DOHH2 (cell line): ENCODE measurements at regions not wholly inside any gene's neighbourhood (a gene's known extent, or its start where the extent isn't known, plus 50 kb on each side); places are given as distances from the start of the nearest gene placed in this dataset.
"Not testable (repeated sequence)": the region's sequence is repeated elsewhere in the genome, so short reads cannot be mapped to it uniquely, and the experiment has no call there.

Experiments used
- H3F3A ChIP-seq: fragments of 200-600 bp; sonication (generic), shearing (Covaris generic); 2 replicates; pipeline ENCODE4 v1.6.0; 2016; ENCODE audit warnings: antibody characterized with exemption, mild to moderate bottlenecking; ENCODE audit not compliant: control insufficient read depth, insufficient read depth
- H3K27ac ChIP-seq: fragments of 200-600 bp; sonication (generic); 2 replicates; pipeline ENCODE4 v1.5.1; 2014; ENCODE audit warnings: low read depth, mild to moderate bottlenecking, low read length, moderate library complexity
- H3K27me3 ChIP-seq: fragments of 200-600 bp; sonication (generic); 2 replicates; pipeline ENCODE4 v1.6.1; 2014; ENCODE audit warnings: mild to moderate bottlenecking, low read length, mixed read lengths; ENCODE audit not compliant: control insufficient read depth
- H3K36me3 ChIP-seq: fragments of 200-600 bp; sonication (generic); 2 replicates; pipeline ENCODE4 v1.6.1; 2014; ENCODE audit warnings: mild to moderate bottlenecking, low read length, moderate library complexity, mixed read lengths; ENCODE audit not compliant: control insufficient read depth
- H3K4me1 ChIP-seq: fragments of 200-600 bp; sonication (generic); 2 replicates; pipeline ENCODE4 v1.6.1; 2014; ENCODE audit warnings: mild to moderate bottlenecking, low read length, mixed read lengths; ENCODE audit not compliant: control insufficient read depth
- H3K4me2 ChIP-seq: fragments of 200-600 bp; sonication (generic); 2 replicates; pipeline ENCODE4 v1.6.0; 2014; ENCODE audit warnings: mild to moderate bottlenecking, low read length, moderate library complexity
- H3K4me3 ChIP-seq: fragments of 200-600 bp; sonication (generic); 2 replicates; pipeline ENCODE4 v1.5.1; 2014; ENCODE audit warnings: mild to moderate bottlenecking, low read length, mixed read lengths
- H3K79me2 ChIP-seq: fragments of 200-600 bp; sonication (generic); 2 replicates; pipeline ENCODE4 v1.6.1; 2014; ENCODE audit warnings: mild to moderate bottlenecking, low read length, mixed read lengths; ENCODE audit not compliant: control insufficient read depth
- H3K9me2 ChIP-seq: fragments of 200-600 bp; sonication (generic); replicated peaks from 2 replicates; pipeline ENCODE4 v1.6.1; 2014; ENCODE audit warnings: mild to moderate bottlenecking, low read length, mixed read lengths; ENCODE audit not compliant: control insufficient read depth
- H3K9me3 ChIP-seq: fragments of 200-600 bp; sonication (generic); 2 replicates; pipeline ENCODE4 v1.6.1; 2014; ENCODE audit warnings: antibody characterized with exemption, low read length, mixed read lengths; ENCODE audit not compliant: control insufficient read depth, insufficient read depth
- H4K20me1 ChIP-seq: fragments of 200-600 bp; sonication (generic); 2 replicates; pipeline ENCODE4 v1.6.0; 2014; ENCODE audit warnings: low read depth, mild to moderate bottlenecking, antibody characterized with exemption, low read length, moderate library complexity; ENCODE audit not compliant: control insufficient read depth, insufficient read depth
- EZH2phosphoT487 ChIP-seq: fragments of 200-600 bp; sonication (generic); IDR thresholded peaks from 2 replicates; pipeline ENCODE4 v1.6.1; 2017; ENCODE audit warnings: borderline replicate concordance, mild to moderate bottlenecking, antibody characterized with exemption, low read length, moderate library complexity, mixed read lengths
- TF ChIP-seq, protein P1 (sequence below): fragments of 200-600 bp; sonication (generic); IDR thresholded peaks from one replicate; pipeline ENCODE4 v1.5.1; 2014; ENCODE audit warnings: antibody characterized with exemption, mild to moderate bottlenecking, low read depth, low read length; ENCODE audit not compliant: poor library complexity, severe bottlenecking

DNA sequence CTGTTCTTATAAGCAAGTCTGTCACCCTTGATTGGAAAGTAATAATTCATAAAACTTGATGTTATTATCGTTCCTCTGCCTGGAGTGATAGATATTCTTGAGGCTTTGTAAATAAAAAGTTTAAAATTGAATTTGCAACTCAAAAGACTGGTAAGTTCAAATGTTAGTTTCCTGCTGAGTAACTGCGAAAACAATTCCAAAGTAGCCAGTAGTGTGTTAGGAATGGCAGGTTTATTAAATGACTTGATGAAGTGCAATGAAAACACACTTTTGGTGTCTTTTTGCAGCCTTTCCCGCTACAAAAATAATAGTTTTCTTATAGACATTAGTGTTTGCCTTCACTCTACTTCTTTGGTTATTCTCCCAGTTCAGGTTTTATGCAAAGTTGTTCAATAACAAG is 299.3 kb downstream of the DLEU7 start:
- peaks cover 3% of the 10 kb centered on the region; the same call in 1 of the 2 replicates for H3K9me3 ChIP-seq
- no peaks in the 10 kb centered on the region for H3F3A ChIP-seq
- TF ChIP-seq EZH2phosphoT487 = no peak
- TF ChIP-seq, protein P1, sequence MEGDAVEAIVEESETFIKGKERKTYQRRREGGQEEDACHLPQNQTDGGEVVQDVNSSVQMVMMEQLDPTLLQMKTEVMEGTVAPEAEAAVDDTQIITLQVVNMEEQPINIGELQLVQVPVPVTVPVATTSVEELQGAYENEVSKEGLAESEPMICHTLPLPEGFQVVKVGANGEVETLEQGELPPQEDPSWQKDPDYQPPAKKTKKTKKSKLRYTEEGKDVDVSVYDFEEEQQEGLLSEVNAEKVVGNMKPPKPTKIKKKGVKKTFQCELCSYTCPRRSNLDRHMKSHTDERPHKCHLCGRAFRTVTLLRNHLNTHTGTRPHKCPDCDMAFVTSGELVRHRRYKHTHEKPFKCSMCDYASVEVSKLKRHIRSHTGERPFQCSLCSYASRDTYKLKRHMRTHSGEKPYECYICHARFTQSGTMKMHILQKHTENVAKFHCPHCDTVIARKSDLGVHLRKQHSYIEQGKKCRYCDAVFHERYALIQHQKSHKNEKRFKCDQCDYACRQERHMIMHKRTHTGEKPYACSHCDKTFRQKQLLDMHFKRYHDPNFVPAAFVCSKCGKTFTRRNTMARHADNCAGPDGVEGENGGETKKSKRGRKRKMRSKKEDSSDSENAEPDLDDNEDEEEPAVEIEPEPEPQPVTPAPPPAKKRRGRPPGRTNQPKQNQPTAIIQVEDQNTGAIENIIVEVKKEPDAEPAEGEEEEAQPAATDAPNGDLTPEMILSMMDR = no peak
- H3K36me3 ChIP-seq = no peaks in the 10 kb centered on the region
- H4K20me1 ChIP-seq = no peaks in the 10 kb centered on the region
- H3K4me2 ChIP-seq = no peak overlapping the region
- H3K79me2 ChIP-seq = no peaks in the 10 kb centered on the region
- peaks cover 16% of the 10 kb centered on the region for H3K4me1 ChIP-seq
- no peaks in the 10 kb centered on the region for H3K27me3 ChIP-seq
- no peak overlapping the region for H3K27ac ChIP-seq
- no peak overlapping the region for H3K4me3 ChIP-seq
- H3K9me2 ChIP-seq = no peaks in the 10 kb centered on the region

DNA sequence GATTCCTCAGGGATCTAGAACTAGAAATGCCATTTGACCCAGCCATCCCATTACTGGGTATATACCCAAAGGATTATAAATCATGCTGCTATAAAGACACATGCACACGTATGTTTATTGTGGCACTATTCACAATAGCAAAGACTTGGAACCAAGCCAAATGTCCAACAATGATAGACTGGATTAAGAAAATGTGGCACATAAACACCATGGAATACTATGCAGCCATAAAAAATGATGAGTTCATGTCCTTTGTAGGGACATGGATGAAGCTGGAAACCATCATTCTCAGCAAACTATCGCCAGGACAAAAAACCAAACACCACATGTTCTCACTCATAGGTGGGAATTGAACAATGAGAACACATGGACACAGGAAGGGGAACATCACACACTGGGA is 296.3 kb downstream of the DLEU7 start:
- H3K4me1 ChIP-seq = peaks cover 16% of the 10 kb centered on the region
- H3K9me3 ChIP-seq, H3F3A ChIP-seq, H3K4me2 ChIP-seq, H3K27me3 ChIP-seq, H3K9me2 ChIP-seq, H4K20me1 ChIP-seq, H3K27ac ChIP-seq, H3K36me3 ChIP-seq, H3K79me2 ChIP-seq, H3K4me3 ChIP-seq: not testable (repeated sequence)

DNA sequence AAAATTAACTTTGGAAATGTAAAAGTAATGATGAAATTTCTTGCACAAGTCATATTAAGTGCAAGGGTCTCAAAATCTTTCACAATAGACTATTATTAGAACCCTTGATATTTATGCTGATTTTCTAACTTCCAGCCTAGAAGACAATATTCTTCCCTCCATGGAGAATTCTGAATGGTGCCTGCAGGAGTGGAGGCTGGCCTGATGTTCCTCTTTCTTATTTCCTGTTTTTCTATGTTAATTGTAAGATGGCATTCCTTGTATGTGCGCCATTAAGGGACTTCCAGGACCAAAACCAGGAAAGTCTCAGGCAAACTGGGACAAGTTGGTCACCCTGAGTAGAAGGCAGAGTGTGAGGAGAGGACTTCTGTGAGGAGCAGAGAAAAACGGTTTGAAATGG is 294.9 kb downstream of the DLEU7 start:
- Histone ChIP-seq H3K79me2 (no peaks in the 10 kb centered on the region), H3F3A (no peaks in the 10 kb centered on the region), H3K9me3 (peaks cover 3% of the 10 kb centered on the region; the same call in 1 of the 2 replicates), H3K9me2 (no peaks in the 10 kb centered on the region), H3K4me2 (no peak overlapping the region), H3K36me3 (no peaks in the 10 kb centered on the region), H3K27ac (no peak overlapping the region), H3K27me3 (no peaks in the 10 kb centered on the region), H3K4me1 (peaks cover 5% of the 10 kb centered on the region), H3K4me3 (no peak overlapping the region), H4K20me1 (no peaks in the 10 kb centered on the region)
- TF ChIP-seq EZH2phosphoT487 = no peak
- TF ChIP-seq, protein P1 = no peak

DNA sequence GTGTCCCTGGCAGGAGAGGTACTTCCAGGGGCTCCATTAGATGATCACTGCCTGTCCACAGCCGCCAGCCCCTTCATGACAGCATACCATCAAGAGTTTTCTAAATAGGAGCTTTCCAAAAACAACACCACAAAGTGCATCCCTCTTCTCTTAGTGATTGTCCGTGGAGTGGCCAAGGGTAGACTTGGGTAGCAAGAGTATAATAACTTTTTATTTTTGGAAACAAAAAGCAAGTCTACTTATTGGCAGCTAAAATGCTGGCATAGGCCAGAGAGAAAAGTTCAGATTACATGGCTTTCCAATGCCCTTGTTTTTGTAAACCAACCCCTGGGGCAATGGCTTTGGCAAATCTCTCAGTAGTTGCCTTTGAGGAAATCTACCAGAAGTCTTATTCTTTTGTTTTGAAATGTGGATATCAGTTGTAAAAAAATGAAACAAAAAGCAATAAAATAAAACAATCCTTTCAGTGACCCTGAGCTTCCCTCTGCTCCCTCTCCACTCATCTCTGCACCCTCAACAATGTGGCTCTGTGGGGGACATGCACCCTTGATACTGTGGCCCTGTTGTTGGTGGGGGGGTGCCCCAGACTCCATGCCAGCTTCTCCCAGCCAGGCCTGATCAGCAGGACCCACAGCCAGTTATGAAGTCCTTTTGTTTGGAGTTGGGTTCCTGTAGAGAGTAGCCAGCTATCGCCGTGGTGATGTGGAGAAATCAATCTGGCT is 294.1 kb downstream of the DLEU7 start:
- Histone ChIP-seq H3K79me2 (no peaks in the 10 kb centered on the region), H3K4me3 (no peak overlapping the region), H4K20me1 (no peaks in the 10 kb centered on the region), H3K36me3 (no peaks in the 10 kb centered on the region), H3K4me2 (no peak overlapping the region), H3K9me2 (no peaks in the 10 kb centered on the region), H3K9me3 (peaks cover 3% of the 10 kb centered on the region; the same call in 1 of the 2 replicates), H3K27me3 (no peaks in the 10 kb centered on the region), H3F3A (no peaks in the 10 kb centered on the region), H3K27ac (no peak overlapping the region), H3K4me1 (0 out of 2 replicates have a peak, but pooled peaks cover 4% of the 10 kb centered on the region)
- TF ChIP-seq, protein P1 = no peak
- no peak for TF ChIP-seq EZH2phosphoT487
